Hepatocyte (in vitro differentiated cells): ENCODE measurements at regions not wholly inside any gene's neighbourhood (a gene's known extent, or its start where the extent isn't known, plus 50 kb on each side); places are given as distances from the start of the nearest gene placed in this dataset.

ENCODE experiments used
- DNase-seq: peaks from one replicate; pipeline ENCODE4 v3.0.0-alpha.2; 2016; ENCODE audit warnings: low spot score
- H2AFZ ChIP-seq: fragments of 200-600 bp; sonication (generic); 2 replicates; pipeline ENCODE4 v1.6.0; 2016; ENCODE audit warnings: antibody characterized with exemption, mild to moderate bottlenecking
- H3K27ac ChIP-seq: fragments of 200-600 bp; sonication (generic); 2 replicates; pipeline ENCODE4 v1.5.1; 2016; ENCODE audit warnings: mild to moderate bottlenecking
- H3K27me3 ChIP-seq: fragments of 200-600 bp; sonication (generic); 2 replicates; pipeline ENCODE4 v1.6.1; 2016
- H3K36me3 ChIP-seq: fragments of 200-600 bp; sonication (generic); replicated peaks from 2 replicates; pipeline ENCODE4 v1.5.1; 2016; ENCODE audit warnings: low read depth; ENCODE audit not compliant: insufficient read depth
- H3K4me1 ChIP-seq: fragments of 200-600 bp; sonication (generic); 2 replicates; pipeline ENCODE4 v1.5.1; 2016; ENCODE audit warnings: mild to moderate bottlenecking, moderate library complexity; ENCODE audit not compliant: insufficient read depth
- H3K4me2 ChIP-seq: fragments of 200-600 bp; sonication (generic); 2 replicates; pipeline ENCODE4 v1.6.0; 2016
- H3K4me3 ChIP-seq: fragments of 200-600 bp; sonication (generic); 2 replicates; pipeline ENCODE4 v1.5.1; 2016; ENCODE audit warnings: mild to moderate bottlenecking
- H3K79me2 ChIP-seq: fragments of 200-600 bp; sonication (generic); 2 replicates; pipeline ENCODE4 v1.6.0; 2017; ENCODE audit warnings: mild to moderate bottlenecking
- H3K9me2 ChIP-seq: fragments of 200-600 bp; sonication (generic); replicated peaks from 2 replicates; pipeline ENCODE4 v1.6.0; 2017; ENCODE audit warnings: mild to moderate bottlenecking; ENCODE audit not compliant: insufficient read depth
- H3K9me3 ChIP-seq: fragments of 200-600 bp; sonication (generic); 2 replicates; pipeline ENCODE4 v1.5.1; 2016; ENCODE audit warnings: low read depth, mild to moderate bottlenecking
- H4K20me1 ChIP-seq: fragments of 200-600 bp; sonication (generic); 2 replicates; pipeline ENCODE4 v1.6.0; 2016; ENCODE audit warnings: mild to moderate bottlenecking; ENCODE audit not compliant: insufficient read depth, poor library complexity, severe bottlenecking
- CTCF ChIP-seq: fragments of 200-600 bp; sonication (generic); IDR thresholded peaks from 2 replicates; pipeline ENCODE4 v1.5.1; 2016; ENCODE audit warnings: antibody characterized with exemption, mild to moderate bottlenecking; ENCODE audit not compliant: poor library complexity
- EZH2 ChIP-seq: fragments of 200-600 bp; sonication (generic); IDR thresholded peaks from 2 replicates; pipeline ENCODE4 v1.6.1; 2016; ENCODE audit warnings: antibody characterized with exemption, mild to moderate bottlenecking, borderline replicate concordance
- EZH2phosphoT487 ChIP-seq: fragments of 200-600 bp; sonication (generic); IDR thresholded peaks from one replicate; pipeline ENCODE4 v1.6.1; 2018; ENCODE audit warnings: antibody characterized with exemption, mild to moderate bottlenecking, low read depth, moderate library complexity; ENCODE audit not compliant: unreplicated experiment, severe bottlenecking
- WGBS: methylation state at CpG from one replicate; pipeline ENCODE4 v1.1.6; 2016; ENCODE audit warnings: low lambda C conversion rate; ENCODE audit errors: missing lambda C conversion rate; 5-methylcytosine and 5-hydroxymethylcytosine counted together

- Histone ChIP-seq H3K9me2 (no peaks in the 10 kb centered on the region), H4K20me1 (no peaks in the 10 kb centered on the region), H3K4me1 (no peaks in the 10 kb centered on the region), H2AFZ (no peak overlapping the region), H3K27ac (no peak overlapping the region), H3K4me3 (no peak overlapping the region), H3K36me3 (no peaks in the 10 kb centered on the region), H3K27me3 (no peaks in the 10 kb centered on the region), H3K79me2 (no peaks in the 10 kb centered on the region), H3K9me3 (no peaks in the 10 kb centered on the region), H3K4me2 (no peak overlapping the region)
- TF ChIP-seq CTCF (peak; percentile 80), EZH2 (no peak), EZH2phosphoT487 (no peak)
- WGBS: 34% methylated on average over 8 of the region's 8 CpGs
- DNase-seq: peak; percentile 71
Measured at GRCh38 chr2:137838255-137839092, 125.8 kb upstream of the HNMT start.

GRCh38 chr2:137842430-137842829 lies 121.8 kb upstream of the HNMT start:
- no peaks in the 10 kb centered on the region for H4K20me1 ChIP-seq
- H3K79me2 ChIP-seq: no peaks in the 10 kb centered on the region
- no peak overlapping the region for H3K4me3 ChIP-seq
- no peak overlapping the region for H3K27ac ChIP-seq
- H3K4me2 ChIP-seq: no peak overlapping the region
- no peak for TF ChIP-seq EZH2
- no peak for TF ChIP-seq CTCF
- no peak for TF ChIP-seq EZH2phosphoT487
- H2AFZ ChIP-seq: no peak overlapping the region
- H3K9me3 ChIP-seq: no peaks in the 10 kb centered on the region
- no peaks in the 10 kb centered on the region for H3K4me1 ChIP-seq
- H3K9me2 ChIP-seq: no peaks in the 10 kb centered on the region
- no peaks in the 10 kb centered on the region for H3K27me3 ChIP-seq
- DNase-seq: no peak
- H3K36me3 ChIP-seq: no peaks in the 10 kb centered on the region

- no peak overlapping the region for H3K4me2 ChIP-seq
- H3K9me2 ChIP-seq: no peaks in the 10 kb centered on the region
- no peak overlapping the region for H2AFZ ChIP-seq
- WGBS: 88% methylated on average over 3 of the region's 3 CpGs
- H3K4me3 ChIP-seq: no peak overlapping the region
- H4K20me1 ChIP-seq: no peaks in the 10 kb centered on the region
- no peaks in the 10 kb centered on the region for H3K4me1 ChIP-seq
- H3K27me3 ChIP-seq: no peaks in the 10 kb centered on the region
- no peaks in the 10 kb centered on the region for H3K36me3 ChIP-seq
- H3K79me2 ChIP-seq: no peaks in the 10 kb centered on the region
- H3K9me3 ChIP-seq: no peaks in the 10 kb centered on the region
- no peak for TF ChIP-seq EZH2
- no peak for TF ChIP-seq EZH2phosphoT487
- no peak for TF ChIP-seq CTCF
- no peak for DNase-seq
- no peak overlapping the region for H3K27ac ChIP-seq
Measured at GRCh38 chr2:137842952-137843351, 121.3 kb upstream of the HNMT start.
